Activated CD8-positive, alpha-beta memory T cell treated with anti-CD3 and anti-CD28 coated beads, Interleukin-2, amount 10 ng/mL, durations not matched to agents 7 days and 5 days (primary cell): ENCODE measurements at regions not wholly inside any gene's neighbourhood (a gene's known extent, or its start where the extent isn't known, plus 50 kb on each side); places are given as distances from the start of the nearest gene placed in this dataset.

Source experiments
- ATAC-seq: fragments of 150-1000 bp; cut with Tn5 transposase; one replicate; pipeline ENCODE4 v1.10.0; 2021; ENCODE audit warnings: moderate library complexity
- CTCF ChIA-PET: fragments of 350-600 bp; sonication (Branson Sonifier 250); formaldehyde crosslinking; loops from one replicate; lab custom pipeline; 2021; ENCODE audit warnings: antibody characterized with exemption; lab: Charles Lee
- DNase-seq: peaks from one replicate; pipeline ENCODE4 v3.0.0-alpha.2; 2020
- H3K27ac Mint-ChIP-seq: one replicate; pipeline ENCODE4 v1.8.0; 2021; ENCODE audit warnings: mild to moderate bottlenecking, mixed read lengths
- H3K27me3 Mint-ChIP-seq: one replicate; pipeline ENCODE4 v1.8.0; 2021; ENCODE audit warnings: mixed read lengths
- H3K36me3 Mint-ChIP-seq: one replicate; pipeline ENCODE4 v1.8.0; 2021; ENCODE audit warnings: mild to moderate bottlenecking, mixed read lengths
- H3K4me1 Mint-ChIP-seq: one replicate; pipeline ENCODE4 v1.8.0; 2021; ENCODE audit warnings: mixed read lengths
- H3K4me3 Mint-ChIP-seq: one replicate; pipeline ENCODE4 v1.8.0; 2021; ENCODE audit warnings: mild to moderate bottlenecking, moderate library complexity, mixed read lengths
- H3K9me3 Mint-ChIP-seq: one replicate; pipeline ENCODE4 v1.8.0; 2022; ENCODE audit warnings: low read depth, mixed read lengths

DNA sequence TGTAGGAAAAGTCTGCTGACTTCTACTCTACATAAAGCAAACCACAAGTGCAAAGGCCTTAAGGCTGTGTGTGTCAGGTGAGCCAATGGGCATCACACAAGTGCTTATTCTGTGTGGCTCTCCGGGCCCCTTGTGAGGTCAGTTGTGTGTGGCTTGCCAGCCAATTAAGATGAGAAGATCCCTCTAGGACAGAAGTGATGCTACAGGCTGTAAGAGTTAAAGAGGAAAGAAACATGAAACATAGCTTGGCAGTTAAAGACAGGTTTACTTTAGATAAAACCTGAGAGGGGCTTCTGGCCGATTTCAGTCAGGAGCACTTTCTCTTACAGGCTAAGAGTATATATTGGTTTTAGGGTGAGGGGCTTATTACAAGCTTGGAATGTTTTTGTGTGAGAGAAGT lies 242.4 kb downstream of the NFATC2 start:
- Mint-ChIP-seq H3K4me3 (no peak overlapping the region), H3K9me3 (peaks cover 3% of the 10 kb centered on the region), H3K4me1 (no peaks in the 10 kb centered on the region), H3K36me3 (no peaks in the 10 kb centered on the region), H3K27me3 (peaks cover 10% of the 10 kb centered on the region), H3K27ac (no peak overlapping the region)
- no peak for ATAC-seq
- DNase-seq: no peak
- CTCF ChIA-PET: interaction anchor here (1.0 kb wide), 1 partner anchor 313 kb away, joined by 4 read pairs; no protein-coding TSS in a partner anchor

DNA sequence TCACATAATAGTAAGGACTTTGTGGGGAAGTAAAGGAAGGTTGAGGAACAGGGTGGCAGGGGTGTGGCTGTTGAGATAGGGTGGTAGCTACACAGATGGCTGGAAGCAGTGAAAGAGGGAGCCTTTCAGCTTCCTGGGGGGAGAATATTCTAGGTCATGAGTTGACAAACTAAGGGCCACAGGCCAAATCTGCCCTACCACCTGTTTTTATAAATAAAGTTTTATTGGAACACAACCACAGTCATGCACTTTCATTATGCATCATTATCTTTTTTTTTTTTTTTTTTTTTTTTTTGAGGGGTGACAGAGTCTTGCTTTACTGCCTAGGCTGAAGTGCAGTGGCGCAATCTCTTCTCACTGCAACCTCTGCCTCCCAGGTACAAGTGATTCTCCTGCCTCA lies 243.1 kb downstream of the NFATC2 start:
- Mint-ChIP-seq H3K4me3 (no peak overlapping the region), H3K4me1 (no peaks in the 10 kb centered on the region), H3K27me3 (peaks cover 14% of the 10 kb centered on the region), H3K9me3 (peaks cover 3% of the 10 kb centered on the region), H3K27ac (no peak overlapping the region), H3K36me3 (no peaks in the 10 kb centered on the region)
- no peak for DNase-seq
- ATAC-seq: no peak
- CTCF ChIA-PET: interaction anchor here (1.7 kb wide), 1 partner anchor 312 kb away, joined by 4 read pairs; no protein-coding TSS in a partner anchor

DNA sequence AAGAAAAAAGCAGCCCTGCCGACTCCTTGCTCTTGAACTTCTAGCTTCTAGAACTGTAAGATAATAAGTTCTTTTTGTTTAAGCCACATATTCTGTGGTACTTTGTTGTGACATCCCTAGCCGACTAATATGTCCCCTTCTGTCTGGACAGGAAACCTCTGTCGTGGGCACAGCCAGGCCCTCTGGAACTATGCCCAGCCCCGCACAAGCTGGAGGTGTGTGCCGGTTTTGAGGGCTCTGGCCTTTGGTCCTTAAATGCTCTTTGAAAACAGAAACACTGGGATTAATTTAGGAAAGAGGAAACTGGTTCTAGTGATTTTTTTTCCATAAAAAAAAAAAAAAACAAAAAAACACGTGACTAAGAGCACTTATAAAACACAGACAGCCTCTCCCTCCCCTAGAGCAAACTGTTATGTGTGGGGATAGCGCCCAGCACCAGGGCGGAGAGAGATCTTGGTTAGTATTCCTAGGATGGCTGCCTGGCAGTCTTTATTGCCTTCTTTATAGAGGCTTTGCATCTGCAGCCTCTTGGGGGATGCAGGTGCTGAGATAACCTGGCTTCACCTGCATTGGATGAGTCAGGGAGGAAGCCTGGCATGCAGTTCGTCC lies 244.3 kb downstream of the NFATC2 start:
- CTCF ChIA-PET: interaction anchor here (0.7 to 1.7 kb wide), 2 partner anchors 297 to 311 kb away, joined by 3 to 4 read pairs; no protein-coding TSS in a partner anchor
- H3K4me1 Mint-ChIP-seq: no peaks in the 10 kb centered on the region
- ATAC-seq: no peak
- no peak for DNase-seq
- no peaks in the 10 kb centered on the region for H3K9me3 Mint-ChIP-seq
- H3K27me3 Mint-ChIP-seq: peaks cover 16% of the 10 kb centered on the region
- no peak overlapping the region for H3K4me3 Mint-ChIP-seq
- H3K36me3 Mint-ChIP-seq: no peaks in the 10 kb centered on the region
- H3K27ac Mint-ChIP-seq: no peak overlapping the region

GRCh38 chr20:51287628-51288413 lies 254.7 kb downstream of the NFATC2 start:
- H3K36me3 Mint-ChIP-seq: no peaks in the 10 kb centered on the region
- H3K4me1 Mint-ChIP-seq: no peaks in the 10 kb centered on the region
- no peaks in the 10 kb centered on the region for H3K9me3 Mint-ChIP-seq
- DNase-seq: no peak
- no peak overlapping the region for H3K27ac Mint-ChIP-seq
- CTCF ChIA-PET: no interaction called here
- H3K4me3 Mint-ChIP-seq: no peak overlapping the region
- ATAC-seq: no peak
- H3K27me3 Mint-ChIP-seq: peaks cover 21% of the 10 kb centered on the region

DNA sequence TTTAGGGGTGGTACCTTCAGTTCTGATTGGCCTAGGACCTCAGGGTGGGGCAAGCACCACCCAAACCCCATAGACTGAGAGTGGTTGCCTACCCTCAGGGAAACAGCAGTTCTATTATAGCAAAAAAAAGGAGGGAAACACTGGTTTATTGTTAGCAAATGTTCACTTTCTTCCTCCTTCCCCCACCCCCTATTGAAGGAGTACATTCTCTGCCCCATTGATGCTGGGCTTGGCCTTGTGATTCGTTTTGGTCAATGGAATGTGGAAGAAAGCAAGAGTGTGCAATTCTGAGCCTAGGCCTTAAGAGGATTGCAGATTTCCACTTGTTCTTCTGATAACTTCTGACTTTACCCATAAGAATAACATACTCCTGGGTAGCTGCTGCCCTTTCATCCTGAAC lies 255.8 kb downstream of the NFATC2 start:
- no peak overlapping the region for H3K4me3 Mint-ChIP-seq
- ATAC-seq: no peak

GRCh38 chr20:51285684-51286083 lies 256.8 kb downstream of the NFATC2 start:
- H3K4me1 Mint-ChIP-seq: no peaks in the 10 kb centered on the region
- H3K9me3 Mint-ChIP-seq: no peaks in the 10 kb centered on the region
- no peak overlapping the region for H3K27ac Mint-ChIP-seq
- DNase-seq (no peak), ATAC-seq (no peak)
- CTCF ChIA-PET: no interaction called here
- H3K4me3 Mint-ChIP-seq: no peak overlapping the region
- peaks cover 20% of the 10 kb centered on the region for H3K27me3 Mint-ChIP-seq
- H3K36me3 Mint-ChIP-seq: no peaks in the 10 kb centered on the region

More for the DNA sequence above, 255.8 kb downstream of the NFATC2 start:
- DNase-seq: no peak
- Mint-ChIP-seq H3K4me1 (no peaks in the 10 kb centered on the region), H3K9me3 (no peaks in the 10 kb centered on the region), H3K36me3 (no peaks in the 10 kb centered on the region), H3K27ac (no peak overlapping the region), H3K27me3 (peaks cover 18% of the 10 kb centered on the region)
- CTCF ChIA-PET: no interaction called here

GRCh38 chr20:51284871-51285270 lies 257.6 kb downstream of the NFATC2 start:
- CTCF ChIA-PET: no interaction called here
- no peaks in the 10 kb centered on the region for H3K4me1 Mint-ChIP-seq

GRCh38 chr20:51284176-51284575 lies 258.3 kb downstream of the NFATC2 start:
- Mint-ChIP-seq H3K36me3 (no peaks in the 10 kb centered on the region), H3K27me3 (peaks cover 19% of the 10 kb centered on the region), H3K27ac (no peak overlapping the region), H3K9me3 (no peaks in the 10 kb centered on the region), H3K4me1 (no peaks in the 10 kb centered on the region), H3K4me3 (no peak overlapping the region)
- ATAC-seq: no peak
- CTCF ChIA-PET: no interaction called here
- no peak for DNase-seq

More at GRCh38 chr20:51284871-51285270, 257.6 kb downstream of the NFATC2 start:
- H3K9me3 Mint-ChIP-seq: no peaks in the 10 kb centered on the region
- H3K27me3 Mint-ChIP-seq: peaks cover 20% of the 10 kb centered on the region
- no peaks in the 10 kb centered on the region for H3K36me3 Mint-ChIP-seq
- no peak overlapping the region for H3K27ac Mint-ChIP-seq
- no peak for ATAC-seq
- DNase-seq: no peak
- H3K4me3 Mint-ChIP-seq: no peak overlapping the region

DNA sequence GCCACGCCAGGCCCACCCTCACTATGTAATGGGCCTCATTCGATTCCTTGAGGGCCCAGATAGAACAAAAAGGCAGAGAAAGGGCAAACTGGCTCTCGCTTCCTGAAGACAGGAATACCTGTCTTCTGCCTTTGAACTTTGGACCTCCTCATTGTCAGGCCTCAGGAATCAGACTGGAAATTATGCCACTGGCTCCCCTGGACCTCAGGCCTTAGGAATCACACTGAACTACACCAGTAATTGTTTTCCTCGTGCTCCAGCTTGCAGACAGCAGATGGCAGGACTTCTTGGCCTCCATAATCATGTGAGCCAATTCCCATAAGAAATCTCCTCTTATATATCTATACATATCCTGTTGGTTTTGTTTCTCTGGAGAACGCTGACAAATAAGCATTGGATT lies 258.6 kb upstream of the KCNG1 start:
- CTCF ChIA-PET: no interaction called here
- DNase-seq (no peak), ATAC-seq (no peak)
- H3K9me3 Mint-ChIP-seq: no peaks in the 10 kb centered on the region
- no peaks in the 10 kb centered on the region for H3K4me1 Mint-ChIP-seq
- H3K36me3 Mint-ChIP-seq: no peaks in the 10 kb centered on the region
- H3K27ac Mint-ChIP-seq: no peak overlapping the region
- no peak overlapping the region for H3K4me3 Mint-ChIP-seq
- peaks cover 31% of the 10 kb centered on the region for H3K27me3 Mint-ChIP-seq

DNA sequence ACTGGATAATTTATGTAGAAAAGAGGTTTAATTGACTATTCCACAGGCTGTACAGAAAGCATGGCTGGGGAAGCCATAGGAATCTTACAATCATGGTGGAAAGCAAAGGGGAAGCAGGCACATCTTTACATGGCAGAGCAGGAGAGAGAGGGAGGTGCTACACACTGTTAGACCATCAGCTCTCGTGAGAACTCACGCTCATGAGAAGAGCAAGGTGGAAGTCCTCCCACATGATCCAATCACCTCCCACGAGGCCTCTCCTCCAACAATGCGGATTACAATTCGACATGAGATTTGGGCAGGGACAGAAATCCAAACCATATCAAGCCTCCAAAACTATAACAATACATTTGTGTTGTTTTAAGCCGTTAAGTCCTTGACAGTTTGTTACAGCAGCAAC lies 257.1 kb upstream of the KCNG1 start:
- no peak for DNase-seq
- Mint-ChIP-seq H3K4me1 (no peaks in the 10 kb centered on the region), H3K4me3 (no peak overlapping the region), H3K9me3 (no peaks in the 10 kb centered on the region), H3K27me3 (peaks cover 38% of the 10 kb centered on the region), H3K27ac (no peak overlapping the region), H3K36me3 (no peaks in the 10 kb centered on the region)
- CTCF ChIA-PET: no interaction called here
- ATAC-seq: no peak

DNA sequence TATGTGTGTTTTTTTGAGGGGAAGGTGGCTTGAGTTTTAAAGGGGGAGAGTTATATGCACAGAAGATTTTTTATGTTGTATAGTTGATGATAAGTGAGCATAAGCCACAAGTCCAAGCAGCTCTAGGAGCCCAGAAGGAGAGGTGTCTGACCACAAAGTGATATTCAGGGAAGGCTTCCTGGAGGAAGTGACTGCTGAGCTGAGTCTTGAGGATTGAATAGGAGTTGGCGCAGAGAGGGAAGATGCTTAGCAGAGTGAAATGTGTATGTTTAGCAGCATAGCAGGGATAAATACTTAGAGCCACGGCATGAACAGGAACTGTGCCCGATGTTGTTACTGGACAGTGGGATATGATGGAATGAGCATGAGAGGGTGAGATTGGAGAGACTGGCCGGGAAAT lies 255.1 kb upstream of the KCNG1 start:
- no peak for DNase-seq
- Mint-ChIP-seq H3K27me3 (peaks cover 41% of the 10 kb centered on the region), H3K4me1 (no peaks in the 10 kb centered on the region), H3K4me3 (no peak overlapping the region), H3K9me3 (no peaks in the 10 kb centered on the region), H3K27ac (no peak overlapping the region), H3K36me3 (no peaks in the 10 kb centered on the region)
- no peak for ATAC-seq
- CTCF ChIA-PET: no interaction called here

DNA sequence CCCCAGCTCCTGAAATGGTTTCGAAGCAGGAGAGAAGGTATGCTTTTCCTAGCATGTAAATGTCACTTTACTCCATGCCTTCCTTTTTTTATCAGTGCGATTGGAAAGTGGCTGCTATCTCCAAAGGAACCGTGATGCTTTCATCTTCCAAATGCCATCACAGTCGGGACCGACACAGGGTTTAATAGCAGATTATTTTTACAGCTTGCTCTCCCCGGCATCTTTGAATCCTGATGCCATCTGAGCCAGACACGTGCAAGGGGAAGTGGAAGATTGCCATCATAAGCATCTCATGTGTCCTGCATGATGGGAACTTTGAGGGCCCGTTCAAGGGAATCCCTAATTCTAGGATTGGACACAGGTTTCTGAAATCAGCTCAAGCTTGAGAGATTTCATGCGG lies 253.4 kb upstream of the KCNG1 start:
- Mint-ChIP-seq H3K27me3 (peaks cover 45% of the 10 kb centered on the region), H3K4me3 (no peak overlapping the region), H3K4me1 (no peaks in the 10 kb centered on the region)

GRCh38 chr20:51275826-51276225 lies 252.9 kb upstream of the KCNG1 start:
- DNase-seq (no peak), ATAC-seq (no peak)
- Mint-ChIP-seq H3K9me3 (no peaks in the 10 kb centered on the region), H3K27me3 (peaks cover 44% of the 10 kb centered on the region), H3K4me3 (no peak overlapping the region), H3K4me1 (no peaks in the 10 kb centered on the region), H3K36me3 (no peaks in the 10 kb centered on the region), H3K27ac (no peak overlapping the region)
- CTCF ChIA-PET: interaction anchor here (1.2 to 1.6 kb wide), 2 partner anchors 30 to 481 kb away, joined by 3 read pairs; no protein-coding TSS in a partner anchor

More for the DNA sequence above, 253.4 kb upstream of the KCNG1 start:
- CTCF ChIA-PET: interaction anchor here (1.2 to 1.6 kb wide), 2 partner anchors 30 to 482 kb away, joined by 3 read pairs; no protein-coding TSS in a partner anchor
- ATAC-seq: no peak
- no peak for DNase-seq
- H3K9me3 Mint-ChIP-seq: no peaks in the 10 kb centered on the region
- H3K27ac Mint-ChIP-seq: no peak overlapping the region
- no peaks in the 10 kb centered on the region for H3K36me3 Mint-ChIP-seq

GRCh38 chr20:51275181-51275580 lies 252.3 kb upstream of the KCNG1 start:
- H3K27ac Mint-ChIP-seq: no peak overlapping the region
- H3K4me3 Mint-ChIP-seq: no peak overlapping the region
- H3K9me3 Mint-ChIP-seq: no peaks in the 10 kb centered on the region
- CTCF ChIA-PET: interaction anchor here (1.2 to 1.6 kb wide), 2 partner anchors 31 to 481 kb away, joined by 3 read pairs; no protein-coding TSS in a partner anchor
- H3K4me1 Mint-ChIP-seq: no peaks in the 10 kb centered on the region
- DNase-seq: no peak
- no peak for ATAC-seq
- peaks cover 40% of the 10 kb centered on the region for H3K27me3 Mint-ChIP-seq
- H3K36me3 Mint-ChIP-seq: no peaks in the 10 kb centered on the region
